Lung (tissue), 11 donors: ENCODE measurements at regions not wholly inside any gene's neighbourhood (a gene's known extent, or its start where the extent isn't known, plus 50 kb on each side); places are given as distances from the start of the nearest gene placed in this dataset.

Experiments used
- ATAC-seq: fragments of 200-7000 bp; cut with Tn5 transposase; one replicate; pipeline ENCODE4 v1.9.1; 2020; ENCODE audit warnings: moderate number of reproducible peaks; ENCODE audit not compliant: insufficient read depth, low FRiP score
- DNase-seq, 3 donors: peaks; one replicate each; pipeline ENCODE4 v3.0.0-alpha.2; 2013 to 2017
- H3K27ac ChIP-seq, 2 donors: one replicate each; pipeline ENCODE4 v1.5.1; 2013; ENCODE audit warnings: mild to moderate bottlenecking in 2 of 2, moderate library complexity in 2 of 2, control low read depth in 1 of 2, inconsistent platforms in 1 of 2, low read depth in 1 of 2, low read length in 1 of 2
- H3K27me3 ChIP-seq, 3 donors: one replicate each; pipeline ENCODE4 v1.5.1; 2013; ENCODE audit warnings: low read length in 2 of 3; ENCODE audit not compliant: control insufficient read depth in 3 of 3, insufficient read depth in 3 of 3
- H3K36me3 ChIP-seq, 4 donors: one replicate each; pipeline ENCODE4 v1.5.1; 2013; ENCODE audit warnings: low read length in 4 of 4, mild to moderate bottlenecking in 1 of 4, moderate library complexity in 1 of 4; ENCODE audit not compliant: control insufficient read depth in 4 of 4, insufficient read depth in 4 of 4
- H3K4me1 ChIP-seq, 5 donors: one replicate each; pipeline ENCODE4 v1.5.1; 2013; ENCODE audit warnings: low read length in 5 of 5, mild to moderate bottlenecking in 2 of 5, moderate library complexity in 1 of 5; ENCODE audit not compliant: control insufficient read depth in 5 of 5, insufficient read depth in 5 of 5
- H3K4me3 ChIP-seq: one replicate; pipeline ENCODE4 v1.5.1; 2013; ENCODE audit warnings: mild to moderate bottlenecking, control low read depth, moderate library complexity
- H3K9ac ChIP-seq, 2 donors: one replicate each; pipeline ENCODE4 v1.5.1; 2013; ENCODE audit warnings: low read length in 2 of 2, control low read depth in 1 of 2; ENCODE audit not compliant: insufficient read depth in 1 of 2
- H3K9me3 ChIP-seq, 4 donors: one replicate each; pipeline ENCODE4 v1.5.1; 2013; ENCODE audit warnings: low read length in 3 of 4, mild to moderate bottlenecking in 1 of 4, moderate library complexity in 1 of 4; ENCODE audit not compliant: control insufficient read depth in 4 of 4, insufficient read depth in 3 of 4
- CTCF ChIP-seq: IDR thresholded peaks from 2 replicates; pipeline ENCODE4 v1.5.1; 2012; ENCODE audit warnings: mild to moderate bottlenecking; ENCODE audit errors: control extremely low read depth, extremely low read depth
- WGBS, 2 donors: extraction: QIAGEN DNeasy Blood & Tissue Kit; methylation state at CpG; one replicate each; pipeline ENCODE4 v1.1.7; 2013; 5-methylcytosine and 5-hydroxymethylcytosine counted together
- donor health status: control.
- donor health status: control.
- donor health status: Bipolar disorder and iron deficiency.
- donor health status: healthy.
- donor health status: DM: yes; HTN: yes; CAD: no.

GRCh38 chr2:105449076-105449475, 50.2 kb upstream of the FHL2 start:
- Histone ChIP-seq H3K27ac (no peak overlapping the region), H3K9ac (no peak overlapping the region), H3K27me3 (peaks cover 0 to 2% (median 0%) of the 10 kb centered on the region in 3 donors), H3K4me1 (no peaks in the 10 kb centered on the region), H3K4me3 (no peak overlapping the region), H3K9me3 (no peaks in the 10 kb centered on the region), H3K36me3 (no peaks in the 10 kb centered on the region)
- no peak for DNase-seq
- WGBS, 2 donors = 54 to 59% methylated on average over 3 of the region's 3 CpGs
- no peak for ATAC-seq
- no peak for TF ChIP-seq CTCF
